DOHH2 (cell line): ENCODE measurements at regions not wholly inside any gene's neighbourhood (a gene's known extent, or its start where the extent isn't known, plus 50 kb on each side); places are given as distances from the start of the nearest gene placed in this dataset.
A peak's percentile ranks its signal among the peaks of the same experiment; 100 is the strongest.

Experiments
- CTCF ChIP-seq: fragments of 200-600 bp; sonication (generic); IDR thresholded peaks from one replicate; pipeline ENCODE4 v1.5.1; 2014; ENCODE audit warnings: antibody characterized with exemption, mild to moderate bottlenecking, low read depth, low read length; ENCODE audit not compliant: poor library complexity, severe bottlenecking
- EZH2phosphoT487 ChIP-seq: fragments of 200-600 bp; sonication (generic); IDR thresholded peaks from 2 replicates; pipeline ENCODE4 v1.6.1; 2017; ENCODE audit warnings: borderline replicate concordance, mild to moderate bottlenecking, antibody characterized with exemption, low read length, moderate library complexity, mixed read lengths

GRCh38 chr19:28466107-28467045, 746.6 kb downstream of the UQCRFS1 start:
- TF ChIP-seq CTCF (peak; percentile 76), EZH2phosphoT487 (no peak)
